ENCODE measurements at regions not wholly inside any gene's neighbourhood (a gene's known extent, or its start where the extent isn't known, plus 50 kb on each side); places are given as distances from the start of the nearest gene placed in this dataset.

DNA sequence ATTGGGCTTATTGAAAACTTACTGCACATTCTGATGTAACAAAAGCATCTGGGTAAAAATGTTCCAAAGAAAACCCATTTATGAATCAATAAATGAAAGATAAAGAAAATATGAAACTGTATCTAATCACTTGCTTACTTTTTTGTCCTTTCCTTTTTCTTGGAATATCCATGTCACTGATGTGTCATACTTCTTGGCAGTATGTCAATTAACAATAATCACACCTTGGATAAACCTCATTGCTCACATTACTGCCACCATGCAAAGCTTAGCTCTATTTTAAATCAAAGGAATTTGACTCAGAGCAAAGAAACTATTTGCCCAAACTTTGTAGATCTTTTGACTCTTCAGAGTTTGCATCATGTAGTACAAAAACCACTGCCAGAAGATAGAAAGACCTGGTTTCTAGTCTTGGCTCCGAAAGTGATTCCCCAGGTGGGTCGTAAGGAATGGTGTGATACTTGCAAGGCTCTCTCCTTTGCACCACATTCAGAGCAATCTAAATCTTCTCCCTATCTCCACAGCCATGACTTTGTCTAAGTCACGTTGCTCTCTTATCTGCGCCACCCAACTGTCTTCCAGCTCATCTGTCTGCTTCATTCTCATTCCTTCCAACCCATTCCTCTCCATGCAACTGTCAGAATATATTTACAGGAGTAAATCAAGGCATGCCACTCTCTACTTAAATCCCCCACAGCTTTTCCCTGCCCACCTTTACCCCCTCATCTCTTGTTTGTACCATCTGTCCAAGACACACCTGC lies 311.9 kb downstream of the COG6 start:
- TF ChIP-seq, protein P1, sequence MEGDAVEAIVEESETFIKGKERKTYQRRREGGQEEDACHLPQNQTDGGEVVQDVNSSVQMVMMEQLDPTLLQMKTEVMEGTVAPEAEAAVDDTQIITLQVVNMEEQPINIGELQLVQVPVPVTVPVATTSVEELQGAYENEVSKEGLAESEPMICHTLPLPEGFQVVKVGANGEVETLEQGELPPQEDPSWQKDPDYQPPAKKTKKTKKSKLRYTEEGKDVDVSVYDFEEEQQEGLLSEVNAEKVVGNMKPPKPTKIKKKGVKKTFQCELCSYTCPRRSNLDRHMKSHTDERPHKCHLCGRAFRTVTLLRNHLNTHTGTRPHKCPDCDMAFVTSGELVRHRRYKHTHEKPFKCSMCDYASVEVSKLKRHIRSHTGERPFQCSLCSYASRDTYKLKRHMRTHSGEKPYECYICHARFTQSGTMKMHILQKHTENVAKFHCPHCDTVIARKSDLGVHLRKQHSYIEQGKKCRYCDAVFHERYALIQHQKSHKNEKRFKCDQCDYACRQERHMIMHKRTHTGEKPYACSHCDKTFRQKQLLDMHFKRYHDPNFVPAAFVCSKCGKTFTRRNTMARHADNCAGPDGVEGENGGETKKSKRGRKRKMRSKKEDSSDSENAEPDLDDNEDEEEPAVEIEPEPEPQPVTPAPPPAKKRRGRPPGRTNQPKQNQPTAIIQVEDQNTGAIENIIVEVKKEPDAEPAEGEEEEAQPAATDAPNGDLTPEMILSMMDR (IDR thresholded peaks at IDR 0.05; ENCODE audit: insufficient read depth, low read depth, low read length) = no peak
- no peak for TF ChIP-seq EZH2 (IDR thresholded peaks at IDR 0.05; ENCODE audit: insufficient read depth, low read length)

All from astrocyte (in vitro differentiated cells and primary cell).